K562 (cell line): ENCODE measurements at regions not wholly inside any gene's neighbourhood (a gene's known extent, or its start where the extent isn't known, plus 50 kb on each side); places are given as distances from the start of the nearest gene placed in this dataset.
A peak's percentile ranks its signal among the peaks of the same experiment; 100 is the strongest.

ENCODE experiments used
- ATF3 ChIP-seq, 2 experiments: fragments of 450-650 bp in 1 of 2; sonication (generic) in 1 of 2; formaldehyde crosslinking in 1 of 2; IDR thresholded peaks in 1 of 2; conservative IDR thresholded peaks in 1 of 2; 2 replicates each; pipeline versions ENCODE4 v1.6.1 to v1.8.1; 2016 to 2023; ENCODE audit warnings: mild to moderate bottlenecking in 2 of 2, moderate library complexity in 2 of 2, inconsistent platforms in 1 of 2, missing genetic modification reagents in 1 of 2
- BRCA1 ChIP-seq, 2 experiments: fragments of 450-650 bp in 1 of 2; sonication (generic) in 1 of 2; formaldehyde crosslinking in 1 of 2; IDR thresholded peaks; 2 replicates each; pipeline versions ENCODE4 v1.5.0 to v1.6.1; 2017 to 2020; ENCODE audit warnings: mild to moderate bottlenecking in 1 of 2, missing genetic modification reagents in 1 of 2
- ELK1 ChIP-seq: sonication (generic); formaldehyde crosslinking; IDR thresholded peaks from 2 replicates; pipeline ENCODE4 v1.8.1; 2022; ENCODE audit warnings: missing genetic modification reagents
- GTF3C2 ChIP-seq: IDR thresholded peaks from 3 replicates; pipeline ENCODE4 v1.6.1; 2011; ENCODE audit warnings: borderline replicate concordance, mild to moderate bottlenecking, moderate library complexity; ENCODE audit not compliant: insufficient read length; ENCODE audit errors: extremely low read depth
- HEY1 ChIP-seq: fragments of 250-450 bp; sonication (Bioruptor Pico); IDR thresholded peaks from 2 replicates; pipeline ENCODE4 v1.5.0; 2020; ENCODE audit warnings: mild to moderate bottlenecking, moderate library complexity, borderline replicate concordance
- MBD1 ChIP-seq: fragments of 250-450 bp; sonication (Bioruptor Pico); IDR thresholded peaks from 2 replicates; pipeline ENCODE4 v1.8.0; 2022; ENCODE audit warnings: inconsistent platforms
- MECOM ChIP-seq: fragments of 250-450 bp; sonication (Bioruptor Pico); IDR thresholded peaks from 2 replicates; pipeline ENCODE4 v1.8.0; 2022; ENCODE audit warnings: inconsistent platforms
- MED1 ChIP-seq: sonication (generic); formaldehyde crosslinking; IDR thresholded peaks from 2 replicates; pipeline ENCODE4 v1.8.1; 2023; ENCODE audit warnings: missing genetic modification reagents, borderline replicate concordance
- POLR2A ChIP-seq: fragments of 450-650 bp; conservative IDR thresholded peaks from 2 replicates; pipeline ENCODE4 v1.6.1; 2016
- RBM34 ChIP-seq: fragments of 200-400 bp; formaldehyde crosslinking; IDR thresholded peaks from 2 replicates; pipeline ENCODE4 v1.6.1; 2018; ENCODE audit warnings: low read length, borderline replicate concordance; ENCODE audit not compliant: insufficient read depth
- RBM39 ChIP-seq: fragments of 200-400 bp; formaldehyde crosslinking; optimal IDR thresholded peaks from 2 replicates; pipeline ENCODE3; 2018; ENCODE audit warnings: low read depth, low read length
- TSC22D4 ChIP-seq: fragments of 450-650 bp; IDR thresholded peaks from 2 replicates; pipeline ENCODE4 v1.6.1; 2016; ENCODE audit warnings: missing genetic modification characterization, missing biosample characterization, control low read depth
- ZBTB33 ChIP-seq: sonication (generic); formaldehyde crosslinking; IDR thresholded peaks from 2 replicates; pipeline ENCODE4 v1.8.1; 2023; ENCODE audit warnings: mild to moderate bottlenecking, missing genetic modification reagents
- ZEB2 ChIP-seq: fragments of 450-650 bp; IDR thresholded peaks from 2 replicates; pipeline ENCODE4 v1.6.1; 2016
- ZFP36 ChIP-seq: fragments of 150-350 bp; IDR thresholded peaks from 2 replicates; pipeline ENCODE4 v1.6.1; 2018; ENCODE audit warnings: low read length, low read depth; ENCODE audit not compliant: partially characterized antibody
- ZNF124 ChIP-seq: sonication (generic); formaldehyde crosslinking; IDR thresholded peaks from 2 replicates; pipeline ENCODE4 v1.8.1; 2022; ENCODE audit warnings: missing genetic modification reagents
- ZNF584 ChIP-seq: fragments of 200-800 bp; sonication (Bioruptor generic); IDR thresholded peaks from 2 replicates; pipeline ENCODE4 v1.6.1; 2016; ENCODE audit warnings: low read depth, mild to moderate bottlenecking, missing genetic modification characterization, missing compliant biosample characterization
- ZNF707 ChIP-seq: fragments of 250-450 bp; sonication (Bioruptor Pico); conservative IDR thresholded peaks from 2 replicates; pipeline ENCODE4 v1.8.0; 2022; ENCODE audit warnings: inconsistent platforms, mild to moderate bottlenecking, moderate library complexity

GRCh38 chr12:14257734-14258574 is 107.5 kb upstream of the ATF7IP start (continued):
- TF ChIP-seq GTF3C2 = no peak
- no peak for TF ChIP-seq ELK1 (CRISPR knock-in tag)
- TF ChIP-seq MECOM (CRISPR knock-in tag) = no peak
- TF ChIP-seq ZFP36 = peak; percentile 54
- no peak for TF ChIP-seq RBM34
- TF ChIP-seq POLR2A = peak; percentile 29; the same call in 1 of the 2 replicates
- no peak for TF ChIP-seq MBD1 (CRISPR knock-in tag)
- TF ChIP-seq ZNF707 (CRISPR knock-in tag) = no peak
- no peak for TF ChIP-seq ZNF124 (CRISPR knock-in tag)
- TF ChIP-seq BRCA1 (IDR thresholded peaks at IDR 0.05) = no peak
- no peak for TF ChIP-seq BRCA1 (CRISPR knock-in tag; IDR thresholded peaks at IDR 0.05)
- TF ChIP-seq ATF3 (IDR thresholded peaks at IDR 0.05) = 0 out of 2 replicates have a peak, but pooled peaks have one; percentile 33
- TF ChIP-seq ATF3 (CRISPR knock-in tag; conservative IDR thresholded peaks at IDR 0.05) = no peak
- TF ChIP-seq ZBTB33 (CRISPR knock-in tag) = no peak
- TF ChIP-seq RBM39 = no peak
- TF ChIP-seq MED1 (CRISPR knock-in tag) = no peak
- TF ChIP-seq TSC22D4 (tag) = no peak
- TF ChIP-seq ZEB2 = no peak
- no peak for TF ChIP-seq HEY1 (CRISPR knock-in tag)
- TF ChIP-seq ZNF584 (CRISPR knock-in tag) = peak; percentile 58; the same call in 1 of the 2 replicates
